Activated T-cell treated with anti-CD3 and anti-CD28 coated beads, Interleukin-2, amount 50 U/mL, for 4 hours (primary cell): ENCODE measurements at regions not wholly inside any gene's neighbourhood (a gene's known extent, or its start where the extent isn't known, plus 50 kb on each side); places are given as distances from the start of the nearest gene placed in this dataset.

ENCODE experiments used
- ATAC-seq, 2 donors: fragments of 200-7000 bp; cut with Tn5 transposase; one replicate each; pipeline ENCODE4 v1.10.0; 2021
- DNase-seq: peaks from one replicate; pipeline ENCODE4 v3.0.0-alpha.2; 2020
- H3K27me3 Mint-ChIP-seq: one replicate; pipeline ENCODE4 v1.8.0; 2021; ENCODE audit warnings: low read depth, mixed read lengths
- H3K36me3 Mint-ChIP-seq: one replicate; pipeline ENCODE4 v1.8.0; 2022; ENCODE audit warnings: mixed read lengths; ENCODE audit not compliant: insufficient read depth
- H3K4me1 Mint-ChIP-seq: one replicate; pipeline ENCODE4 v1.8.0; 2021; ENCODE audit warnings: low read depth, mixed read lengths
- H3K4me3 Mint-ChIP-seq: one replicate; pipeline ENCODE4 v1.8.0; 2021; ENCODE audit warnings: mild to moderate bottlenecking, moderate library complexity, mixed read lengths
- H3K9me3 Mint-ChIP-seq: one replicate; pipeline ENCODE4 v1.8.0; 2021; ENCODE audit warnings: mixed read lengths

GRCh38 chr9:135309763-135310125 lies 169.8 kb upstream of the PPP1R26 start:
- H3K4me1 Mint-ChIP-seq, result no peaks in the 10 kb centered on the region
- H3K9me3 Mint-ChIP-seq, result peaks cover 13% of the 10 kb centered on the region
- H3K27me3 Mint-ChIP-seq, result peaks cover 35% of the 10 kb centered on the region
- H3K4me3 Mint-ChIP-seq, result no peak overlapping the region
- DNase-seq, result no peak
- no peaks in the 10 kb centered on the region for H3K36me3 Mint-ChIP-seq
- ATAC-seq, result no peak

GRCh38 chr9:135310134-135310533 lies 169.4 kb upstream of the PPP1R26 start:
- DNase-seq (no peak), ATAC-seq (no peak)
- H3K9me3 Mint-ChIP-seq, result peaks cover 13% of the 10 kb centered on the region
- H3K4me1 Mint-ChIP-seq, result no peaks in the 10 kb centered on the region
- H3K36me3 Mint-ChIP-seq, result no peaks in the 10 kb centered on the region
- H3K4me3 Mint-ChIP-seq, result no peak overlapping the region
- peaks cover 36% of the 10 kb centered on the region for H3K27me3 Mint-ChIP-seq

- Mint-ChIP-seq H3K27me3 (peaks cover 20% of the 10 kb centered on the region), H3K4me3 (no peak overlapping the region), H3K4me1 (no peaks in the 10 kb centered on the region), H3K9me3 (peaks cover 13% of the 10 kb centered on the region), H3K36me3 (no peaks in the 10 kb centered on the region)
- no peak for ATAC-seq
- no peak for DNase-seq
Observed at GRCh38 chr9:135315572-135315971, 164.0 kb upstream of the PPP1R26 start.

- peaks cover 4% of the 10 kb centered on the region for H3K27me3 Mint-ChIP-seq
- no peaks in the 10 kb centered on the region for H3K4me1 Mint-ChIP-seq
- no peak for ATAC-seq
- H3K4me3 Mint-ChIP-seq, result no peak overlapping the region
- H3K9me3 Mint-ChIP-seq, result no peaks in the 10 kb centered on the region
- no peaks in the 10 kb centered on the region for H3K36me3 Mint-ChIP-seq
- no peak for DNase-seq
Observed at GRCh38 chr9:135320331-135320730, 159.3 kb upstream of the PPP1R26 start.

GRCh38 chr9:135320943-135321342 lies 158.6 kb upstream of the PPP1R26 start:
- ATAC-seq, result no peak
- Mint-ChIP-seq H3K27me3 (peaks cover 4% of the 10 kb centered on the region), H3K9me3 (no peaks in the 10 kb centered on the region), H3K4me1 (no peaks in the 10 kb centered on the region), H3K4me3 (no peak overlapping the region), H3K36me3 (no peaks in the 10 kb centered on the region)
- DNase-seq, result no peak

- Mint-ChIP-seq H3K27me3 (peaks cover 4% of the 10 kb centered on the region), H3K9me3 (no peaks in the 10 kb centered on the region), H3K36me3 (no peaks in the 10 kb centered on the region), H3K4me3 (no peak overlapping the region), H3K4me1 (no peaks in the 10 kb centered on the region)
- ATAC-seq, result no peak
- no peak for DNase-seq
Observed at GRCh38 chr9:135321580-135321979, 158.0 kb upstream of the PPP1R26 start.

- no peak for ATAC-seq
- Mint-ChIP-seq H3K9me3 (no peaks in the 10 kb centered on the region), H3K4me1 (no peaks in the 10 kb centered on the region), H3K36me3 (no peaks in the 10 kb centered on the region), H3K4me3 (no peak overlapping the region), H3K27me3 (peaks cover 4% of the 10 kb centered on the region)
- no peak for DNase-seq
Observed at GRCh38 chr9:135324329-135324728, 155.3 kb upstream of the PPP1R26 start.

GRCh38 chr9:135326141-135326540 lies 153.4 kb upstream of the PPP1R26 start:
- Mint-ChIP-seq H3K36me3 (no peaks in the 10 kb centered on the region), H3K27me3 (peaks cover 3% of the 10 kb centered on the region), H3K4me3 (no peak overlapping the region), H3K4me1 (no peaks in the 10 kb centered on the region), H3K9me3 (no peaks in the 10 kb centered on the region)
- ATAC-seq (no peak), DNase-seq (no peak)

GRCh38 chr9:135326633-135327152 lies 152.9 kb upstream of the PPP1R26 start:
- ATAC-seq, result no peak
- no peaks in the 10 kb centered on the region for H3K36me3 Mint-ChIP-seq
- H3K9me3 Mint-ChIP-seq, result no peaks in the 10 kb centered on the region
- no peaks in the 10 kb centered on the region for H3K4me1 Mint-ChIP-seq
- H3K4me3 Mint-ChIP-seq, result no peak overlapping the region
- DNase-seq, result no peak
- peaks cover 3% of the 10 kb centered on the region for H3K27me3 Mint-ChIP-seq

- Mint-ChIP-seq H3K9me3 (no peaks in the 10 kb centered on the region), H3K4me1 (no peaks in the 10 kb centered on the region), H3K36me3 (no peaks in the 10 kb centered on the region), H3K4me3 (no peak overlapping the region), H3K27me3 (peaks cover 3% of the 10 kb centered on the region)
- DNase-seq (no peak), ATAC-seq (no peak)
Observed at GRCh38 chr9:135328485-135329417, 150.8 kb upstream of the PPP1R26 start.

GRCh38 chr9:135329571-135330306 lies 149.8 kb upstream of the PPP1R26 start:
- H3K9me3 Mint-ChIP-seq, result no peaks in the 10 kb centered on the region
- ATAC-seq (no peak), DNase-seq (no peak)
- no peak overlapping the region for H3K4me3 Mint-ChIP-seq
- peaks cover 3% of the 10 kb centered on the region for H3K27me3 Mint-ChIP-seq
- H3K4me1 Mint-ChIP-seq, result no peaks in the 10 kb centered on the region
- no peaks in the 10 kb centered on the region for H3K36me3 Mint-ChIP-seq

- H3K4me1 Mint-ChIP-seq, result no peaks in the 10 kb centered on the region
- H3K4me3 Mint-ChIP-seq, result no peak overlapping the region
- no peaks in the 10 kb centered on the region for H3K9me3 Mint-ChIP-seq
- ATAC-seq (no peak), DNase-seq (no peak)
- H3K27me3 Mint-ChIP-seq, result peaks cover 3% of the 10 kb centered on the region
- H3K36me3 Mint-ChIP-seq, result no peaks in the 10 kb centered on the region
Observed at GRCh38 chr9:135330307-135330631, 149.3 kb upstream of the PPP1R26 start.

GRCh38 chr9:135330685-135331590 lies 148.6 kb upstream of the PPP1R26 start:
- Mint-ChIP-seq H3K4me1 (no peaks in the 10 kb centered on the region), H3K27me3 (peaks cover 3% of the 10 kb centered on the region), H3K4me3 (no peak overlapping the region), H3K9me3 (no peaks in the 10 kb centered on the region), H3K36me3 (no peaks in the 10 kb centered on the region)
- no peak for DNase-seq
- ATAC-seq, result no peak

GRCh38 chr9:135332516-135332915 lies 147.1 kb upstream of the PPP1R26 start:
- Mint-ChIP-seq H3K9me3 (no peaks in the 10 kb centered on the region), H3K4me1 (no peaks in the 10 kb centered on the region), H3K36me3 (no peaks in the 10 kb centered on the region), H3K4me3 (no peak overlapping the region), H3K27me3 (peaks cover 3% of the 10 kb centered on the region)
- no peak for ATAC-seq
- no peak for DNase-seq
